SK-N-MC (cell line): ENCODE measurements at regions not wholly inside any gene's neighbourhood (a gene's known extent, or its start where the extent isn't known, plus 50 kb on each side); places are given as distances from the start of the nearest gene placed in this dataset.
"Not testable (repeated sequence)": the region's sequence is repeated elsewhere in the genome, so short reads cannot be mapped to it uniquely, and the experiment has no call there.

ENCODE experiments used
- EZH2 ChIP-seq: fragments of 200-600 bp; sonication (generic); IDR thresholded peaks from one replicate; pipeline ENCODE4 v1.6.1; 2017; ENCODE audit warnings: antibody characterized with exemption
- POLR2AphosphoS5 ChIP-seq: IDR thresholded peaks from 2 replicates; pipeline ENCODE4 v1.6.1; 2012; ENCODE audit warnings: mild to moderate bottlenecking, low read depth, low read length, borderline replicate concordance

DNA sequence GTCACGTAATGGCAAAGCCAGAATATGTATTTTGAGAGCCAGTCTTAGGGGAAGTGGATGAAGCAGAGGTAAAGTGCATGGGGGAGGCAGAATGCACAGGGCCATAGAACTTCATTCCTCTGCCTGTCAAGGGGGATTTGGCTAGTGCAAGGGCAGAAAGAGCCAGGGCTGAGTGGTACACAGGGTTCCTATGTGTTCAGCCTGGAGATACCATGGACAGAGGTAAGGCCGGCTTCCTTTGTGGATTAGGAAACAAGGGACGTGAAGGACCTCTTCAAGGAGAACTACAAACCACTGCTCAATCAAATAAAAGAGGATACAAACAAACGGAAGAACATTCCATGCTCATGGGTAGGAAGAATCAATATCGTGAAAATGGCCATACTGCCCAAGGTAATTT lies 241.1 kb upstream of the ELAVL2 start:
- not testable (repeated sequence) for TF ChIP-seq EZH2, POLR2AphosphoS5
